GM12875 (cell line): ENCODE measurements at regions not wholly inside any gene's neighbourhood (a gene's known extent, or its start where the extent isn't known, plus 50 kb on each side); places are given as distances from the start of the nearest gene placed in this dataset.

Source experiments
- H3K4me3 ChIP-seq: one replicate; pipeline ENCODE4 v1.5.1; 2011; ENCODE audit warnings: low read depth, low read length, control low read depth
- CTCF ChIP-seq: IDR thresholded peaks from 2 replicates; pipeline ENCODE4 v1.5.1; 2011; ENCODE audit warnings: low read depth, mild to moderate bottlenecking, control low read depth, inconsistent platforms, low read length, moderate library complexity, borderline replicate concordance; ENCODE audit not compliant: insufficient read depth

- TF ChIP-seq CTCF, result no peak
- no peak overlapping the region for H3K4me3 ChIP-seq
These were observed 263.9 kb downstream of the COX7C start for GRCh38 chr5:86881493-86882090.

DNA sequence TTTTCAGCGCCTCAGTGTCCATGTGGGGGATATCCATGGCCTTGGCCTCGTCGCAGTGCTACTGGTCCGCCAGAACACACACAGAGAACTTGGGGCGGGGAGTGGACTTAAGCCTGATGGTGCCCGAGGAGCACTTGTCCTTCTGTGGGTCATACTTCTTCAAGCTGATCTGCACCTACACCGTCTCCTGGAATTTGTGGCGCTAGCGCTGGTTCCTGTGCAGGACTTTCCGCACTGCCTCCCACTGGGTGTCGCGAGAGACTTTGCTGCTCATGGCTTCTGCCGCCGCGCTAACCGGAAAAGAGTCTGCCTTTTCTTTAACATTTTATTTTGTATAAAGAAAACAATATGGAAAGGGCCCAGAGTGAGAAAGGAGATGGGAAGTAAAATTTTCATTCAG, 266.9 kb downstream of the COX7C start:
- no peak for TF ChIP-seq CTCF

DNA sequence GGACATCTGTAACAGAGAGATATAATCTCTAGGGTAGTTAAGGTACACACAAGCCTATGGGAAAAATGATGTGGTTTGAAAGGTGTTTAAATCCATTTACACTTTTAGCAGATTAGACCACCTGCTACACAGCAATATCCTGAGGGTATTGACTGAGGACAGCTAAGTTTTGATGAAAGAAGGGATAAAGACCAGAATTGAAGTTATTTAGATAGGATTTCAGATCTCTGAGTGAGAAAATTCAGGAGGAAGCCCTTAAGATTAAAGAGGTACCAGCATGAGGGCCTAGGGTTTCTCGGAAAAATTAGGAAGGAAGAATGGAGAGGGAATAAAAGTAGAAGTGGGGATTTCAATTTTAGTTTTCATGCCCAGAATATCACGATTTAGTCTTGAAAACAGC, 267.3 kb downstream of the COX7C start:
- no peak overlapping the region for H3K4me3 ChIP-seq
- no peak for TF ChIP-seq CTCF

More for the DNA sequence above, 266.9 kb downstream of the COX7C start:
- H3K4me3 ChIP-seq, result no peak overlapping the region

DNA sequence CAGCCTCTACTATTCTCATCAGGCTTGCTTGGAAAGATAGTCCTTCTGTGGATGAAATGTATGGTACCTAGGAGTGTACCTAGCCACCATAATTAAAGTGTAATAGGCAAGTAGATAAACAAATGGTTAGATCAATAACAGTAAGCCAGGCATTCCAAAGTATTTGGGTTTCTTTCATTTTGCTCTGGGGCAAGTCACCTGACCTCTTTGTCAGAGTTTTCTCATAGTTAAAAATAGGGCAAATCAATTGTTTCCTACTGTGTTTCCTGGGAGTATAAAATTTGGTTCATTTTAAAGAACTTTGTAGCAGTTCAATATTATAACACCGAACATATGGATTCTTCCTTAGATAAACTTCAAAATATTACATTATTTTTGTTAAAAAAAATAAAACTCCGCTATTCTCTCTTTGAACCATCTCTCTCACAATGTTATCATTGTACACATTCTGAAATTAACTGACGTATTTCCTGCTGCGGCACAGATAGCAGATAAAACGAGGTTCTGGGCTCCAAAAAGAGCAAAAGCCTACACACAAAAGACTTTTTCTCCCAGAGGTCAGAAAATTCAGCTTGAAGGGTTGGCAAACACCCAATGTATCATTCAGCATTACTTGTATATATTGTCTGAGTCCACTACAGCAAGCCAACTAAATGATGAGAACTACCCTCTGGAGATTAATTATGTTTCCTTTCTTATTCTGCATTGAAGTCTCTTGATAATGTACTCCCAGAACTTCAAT, 267.9 kb downstream of the COX7C start:
- H3K4me3 ChIP-seq, result no peak overlapping the region
- TF ChIP-seq CTCF, result no peak

DNA sequence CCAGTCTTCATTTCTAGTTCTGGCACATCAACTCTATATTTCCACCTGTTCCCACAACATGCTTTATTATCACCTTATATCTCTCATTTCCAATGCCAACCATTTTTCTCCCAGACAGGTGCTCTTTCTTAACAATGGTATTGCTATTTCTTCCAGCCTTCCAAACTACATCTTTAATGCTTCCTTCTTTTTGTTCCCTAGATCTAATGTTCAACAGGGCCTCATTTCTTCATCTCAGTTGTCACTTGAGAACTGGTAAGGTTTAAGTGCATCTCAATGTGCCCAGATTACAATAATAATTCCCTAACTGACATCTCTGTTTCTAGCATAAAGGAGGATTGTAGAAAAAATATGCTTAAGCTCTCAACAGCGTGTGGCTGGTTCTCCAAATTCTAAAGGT, 272.6 kb downstream of the COX7C start:
- H3K4me3 ChIP-seq, result no peak overlapping the region
- TF ChIP-seq CTCF, result no peak

DNA sequence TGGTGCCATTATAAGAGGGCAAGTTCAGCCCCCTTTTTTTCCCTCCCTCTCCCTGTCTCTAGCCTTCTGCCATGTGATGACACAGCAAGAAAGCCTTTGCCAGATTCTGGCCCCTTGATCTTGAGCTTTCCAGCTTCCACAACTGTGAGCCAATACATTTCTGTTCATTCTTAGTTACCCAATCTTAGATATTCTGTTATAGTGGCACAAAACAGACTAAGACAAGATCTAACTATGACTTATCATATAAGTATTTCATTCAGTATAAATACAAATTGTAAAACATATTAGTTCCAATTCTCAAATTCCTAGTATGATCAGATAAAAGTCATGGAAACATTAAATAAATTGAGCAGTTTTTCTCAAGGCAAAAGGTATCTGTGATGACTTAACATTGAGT, 276.3 kb downstream of the COX7C start:
- no peak for TF ChIP-seq CTCF

GRCh38 chr5:86896916-86897315, 279.2 kb downstream of the COX7C start:
- H3K4me3 ChIP-seq, result no peak overlapping the region
- no peak for TF ChIP-seq CTCF

More for the DNA sequence above, 276.3 kb downstream of the COX7C start:
- no peak overlapping the region for H3K4me3 ChIP-seq
